ENCODE measurements at regions not wholly inside any gene's neighbourhood (a gene's known extent, or its start where the extent isn't known, plus 50 kb on each side); places are given as distances from the start of the nearest gene placed in this dataset.

DNA sequence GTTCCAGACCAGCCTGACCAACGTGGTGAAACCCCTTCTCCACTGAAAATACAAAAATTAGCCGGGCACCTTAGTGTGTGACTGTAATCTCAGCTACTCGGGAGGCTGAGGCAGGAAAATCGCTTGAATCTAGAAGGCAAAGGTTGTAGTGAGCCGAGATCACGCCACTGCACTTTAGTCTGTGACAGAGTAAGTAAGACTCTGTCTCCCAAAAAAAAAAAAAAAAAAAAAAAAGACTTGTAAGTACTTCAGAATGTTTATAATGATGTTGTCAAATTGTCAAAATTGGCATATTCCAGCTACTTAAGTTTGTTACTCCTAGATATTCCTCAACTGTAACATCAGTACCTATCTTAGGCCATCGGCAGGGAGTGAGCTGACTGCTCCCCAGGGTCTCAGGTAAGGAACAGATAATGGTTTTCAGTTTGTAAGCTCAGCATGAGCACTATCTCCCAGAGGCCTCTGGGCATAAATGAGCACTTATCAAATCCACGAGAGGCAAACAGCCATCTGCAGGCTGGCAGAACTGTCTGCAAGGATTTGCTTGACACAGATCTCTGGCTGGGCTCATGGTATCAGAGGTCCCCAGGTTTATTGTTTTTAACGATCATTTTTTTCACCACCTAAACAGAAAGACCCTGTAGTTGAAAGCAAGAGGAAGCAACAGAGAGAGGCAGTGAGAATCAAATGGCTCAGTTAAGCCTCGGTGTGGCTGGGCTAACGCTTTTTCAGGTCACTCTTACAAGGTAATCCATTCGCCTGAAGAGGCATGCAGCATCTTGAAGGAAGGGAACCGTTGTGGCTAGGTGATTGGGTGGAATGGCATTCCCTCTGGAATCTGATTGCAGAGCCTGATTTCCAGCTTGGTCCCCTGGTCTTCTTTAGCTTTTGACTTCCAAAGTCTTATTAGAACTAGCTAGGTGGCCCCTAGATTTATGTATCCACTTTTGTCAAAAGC, 115.9 kb downstream of the LY86 start:
- H3K27ac ChIP-seq, result no peak overlapping the region
- intact Hi-C loops (cut with DNase I; ENCODE audit: low total_unique reads), result no loop called here

DNA sequence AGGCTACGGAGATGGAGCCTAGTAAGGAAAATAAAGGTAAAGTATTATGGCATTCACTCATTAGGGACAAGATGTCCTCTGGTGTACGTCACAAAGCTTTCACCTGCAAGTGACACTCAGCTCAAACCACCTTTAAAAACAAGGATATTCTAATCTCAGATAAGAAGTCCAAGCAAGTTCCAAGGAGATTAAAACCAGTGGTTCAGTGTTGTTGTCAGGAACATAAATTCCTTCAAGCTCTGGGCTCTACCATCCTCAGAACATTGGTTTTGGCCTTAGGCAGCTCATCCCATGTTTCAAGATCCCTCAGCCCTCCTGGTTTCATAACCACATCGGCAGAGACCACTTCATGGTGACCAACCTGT, 116.5 kb downstream of the LY86 start:
- Histone ChIP-seq H3K4me3 (no peak overlapping the region), H3K9me3 (no peaks in the 10 kb centered on the region), H3K27me3 (no peaks in the 10 kb centered on the region), H3K4me1 (no peaks in the 10 kb centered on the region), H3K27ac (no peak overlapping the region), H3K36me3 (no peaks in the 10 kb centered on the region)
- DNase-seq, result no peak
- intact Hi-C loops (cut with DNase I; ENCODE audit: low total_unique reads), result no loop called here
- TF ChIP-seq POLR2A (IDR thresholded peaks at IDR 0.05), result no peak
- TF ChIP-seq, protein P1, sequence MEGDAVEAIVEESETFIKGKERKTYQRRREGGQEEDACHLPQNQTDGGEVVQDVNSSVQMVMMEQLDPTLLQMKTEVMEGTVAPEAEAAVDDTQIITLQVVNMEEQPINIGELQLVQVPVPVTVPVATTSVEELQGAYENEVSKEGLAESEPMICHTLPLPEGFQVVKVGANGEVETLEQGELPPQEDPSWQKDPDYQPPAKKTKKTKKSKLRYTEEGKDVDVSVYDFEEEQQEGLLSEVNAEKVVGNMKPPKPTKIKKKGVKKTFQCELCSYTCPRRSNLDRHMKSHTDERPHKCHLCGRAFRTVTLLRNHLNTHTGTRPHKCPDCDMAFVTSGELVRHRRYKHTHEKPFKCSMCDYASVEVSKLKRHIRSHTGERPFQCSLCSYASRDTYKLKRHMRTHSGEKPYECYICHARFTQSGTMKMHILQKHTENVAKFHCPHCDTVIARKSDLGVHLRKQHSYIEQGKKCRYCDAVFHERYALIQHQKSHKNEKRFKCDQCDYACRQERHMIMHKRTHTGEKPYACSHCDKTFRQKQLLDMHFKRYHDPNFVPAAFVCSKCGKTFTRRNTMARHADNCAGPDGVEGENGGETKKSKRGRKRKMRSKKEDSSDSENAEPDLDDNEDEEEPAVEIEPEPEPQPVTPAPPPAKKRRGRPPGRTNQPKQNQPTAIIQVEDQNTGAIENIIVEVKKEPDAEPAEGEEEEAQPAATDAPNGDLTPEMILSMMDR (IDR thresholded peaks at IDR 0.05), result no peak

More for the DNA sequence above, 115.9 kb downstream of the LY86 start:
- H3K36me3 ChIP-seq, result no peaks in the 10 kb centered on the region
- H3K4me3 ChIP-seq, result no peak overlapping the region
- TF ChIP-seq POLR2A (IDR thresholded peaks at IDR 0.05), result no peak
- TF ChIP-seq, protein P1 (IDR thresholded peaks at IDR 0.05), result no peak
- peaks cover 0 to 7% of the 10 kb centered on the region in 2 donors for H3K4me1 ChIP-seq
- no peak for DNase-seq
- no peaks in the 10 kb centered on the region for H3K27me3 ChIP-seq
- no peaks in the 10 kb centered on the region for H3K9me3 ChIP-seq

DNA sequence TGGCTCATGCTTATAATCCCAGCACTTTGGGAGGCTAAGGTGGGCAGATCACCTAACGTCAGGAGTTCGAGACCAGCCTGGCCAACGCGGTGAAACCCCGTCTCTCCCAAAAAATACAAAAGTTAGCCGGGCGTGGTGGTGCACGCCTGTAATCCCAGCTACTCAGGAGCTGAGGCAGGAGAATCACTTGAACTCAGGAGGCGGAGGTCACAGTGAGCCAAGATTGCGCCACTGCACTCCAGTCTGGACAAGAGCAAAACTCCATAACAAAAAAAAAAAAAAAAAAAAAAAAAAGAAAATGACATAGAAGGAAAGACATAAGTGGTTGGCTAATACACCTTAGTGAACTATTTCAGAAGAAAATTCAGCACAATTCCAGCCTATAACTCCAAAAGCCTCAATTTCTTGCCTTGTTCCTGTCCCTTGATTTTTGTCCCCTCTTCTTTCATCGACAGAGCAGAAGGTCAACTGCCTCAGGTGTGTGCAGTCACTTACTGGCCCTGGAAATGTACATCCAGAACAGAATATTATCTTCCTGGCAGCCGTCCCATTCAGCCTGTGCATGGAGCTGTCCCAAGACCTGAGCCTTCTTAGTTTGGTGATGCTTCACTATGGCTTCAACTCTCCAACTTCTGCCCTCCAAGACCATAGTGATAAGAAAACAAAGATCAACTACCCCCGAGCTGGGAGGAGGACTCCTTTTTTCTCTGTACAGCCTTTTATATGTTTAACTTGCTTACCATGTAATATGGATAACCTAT, 117.6 kb downstream of the LY86 start:
- intact Hi-C loops (cut with DNase I; ENCODE audit: low total_unique reads), result no loop called here
- H3K9me3 ChIP-seq, result no peaks in the 10 kb centered on the region
- no peak overlapping the region for H3K27ac ChIP-seq
- H3K4me1 ChIP-seq, result no peaks in the 10 kb centered on the region
- TF ChIP-seq, protein P1 (IDR thresholded peaks at IDR 0.05), result no peak
- TF ChIP-seq POLR2A (IDR thresholded peaks at IDR 0.05), result no peak
- DNase-seq, result no peak
- H3K27me3 ChIP-seq, result no peaks in the 10 kb centered on the region
- H3K4me3 ChIP-seq, result no peak overlapping the region
- H3K36me3 ChIP-seq, result no peaks in the 10 kb centered on the region

DNA sequence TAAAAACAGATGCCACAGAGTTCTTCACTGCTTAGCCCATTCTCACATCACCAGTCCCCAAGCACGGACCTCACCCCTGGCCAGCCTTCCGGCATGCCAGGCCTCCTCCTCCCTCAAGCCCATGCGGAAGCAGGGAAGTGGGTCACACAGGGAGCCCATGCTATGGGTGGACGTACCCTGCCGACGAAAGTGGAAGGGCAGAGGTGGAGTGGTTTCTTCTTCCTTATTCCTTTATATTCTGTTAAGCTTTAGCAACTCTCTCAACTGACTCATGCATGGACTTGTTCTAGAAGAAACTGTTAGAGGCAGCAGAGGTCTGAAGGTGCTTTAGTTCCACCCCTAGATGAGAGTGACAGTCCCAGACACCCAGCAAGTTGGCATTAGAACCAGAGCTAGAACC, 118.6 kb downstream of the LY86 start:
- H3K27ac ChIP-seq, result no peak overlapping the region
- TF ChIP-seq, protein P1 (IDR thresholded peaks at IDR 0.05), result no peak
- TF ChIP-seq POLR2A (IDR thresholded peaks at IDR 0.05), result no peak
- intact Hi-C loops (cut with DNase I; ENCODE audit: low total_unique reads), result no loop called here

DNA sequence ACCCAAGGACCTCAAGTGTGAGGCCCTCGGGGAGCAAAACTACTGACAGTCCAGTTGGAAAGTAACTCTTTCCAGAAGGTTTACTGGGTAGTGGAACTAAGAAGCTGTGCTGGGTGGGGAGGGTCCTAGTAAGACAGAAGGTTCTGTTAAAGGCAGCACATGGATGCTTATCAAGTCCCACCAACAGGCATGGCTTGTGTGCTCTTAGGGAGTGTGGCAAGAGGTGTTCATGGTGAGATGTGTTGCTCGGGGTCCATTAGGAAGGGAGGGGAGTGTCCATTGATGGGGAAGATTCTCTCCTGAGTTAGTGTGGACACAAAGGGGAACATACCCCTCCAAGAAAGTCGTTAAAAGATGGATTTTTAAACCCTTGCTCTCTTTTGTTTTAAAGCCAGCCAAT, 120.6 kb downstream of the LY86 start:
- H3K9me3 ChIP-seq, result no peaks in the 10 kb centered on the region
- TF ChIP-seq, protein P1 (IDR thresholded peaks at IDR 0.05), result no peak
- no peak for TF ChIP-seq POLR2A (IDR thresholded peaks at IDR 0.05)
- DNase-seq, result no peak
- no peak overlapping the region for H3K4me3 ChIP-seq
- H3K4me1 ChIP-seq, result no peaks in the 10 kb centered on the region
- H3K27me3 ChIP-seq, result no peaks in the 10 kb centered on the region
- intact Hi-C loops (cut with DNase I; ENCODE audit: low total_unique reads), result no loop called here
- no peak overlapping the region for H3K27ac ChIP-seq
- no peaks in the 10 kb centered on the region for H3K36me3 ChIP-seq

More for the DNA sequence above, 118.6 kb downstream of the LY86 start:
- Histone ChIP-seq H3K36me3 (no peaks in the 10 kb centered on the region), H3K4me1 (no peaks in the 10 kb centered on the region), H3K9me3 (no peaks in the 10 kb centered on the region), H3K27me3 (no peaks in the 10 kb centered on the region), H3K4me3 (no peak overlapping the region)
- DNase-seq, result no peak

Measured in uterus (tissue), 3 donors.